HUES6 (cell line): ENCODE measurements at regions not wholly inside any gene's neighbourhood (a gene's known extent, or its start where the extent isn't known, plus 50 kb on each side); places are given as distances from the start of the nearest gene placed in this dataset.
"Not testable (repeated sequence)": the region's sequence is repeated elsewhere in the genome, so short reads cannot be mapped to it uniquely, and the experiment has no call there.

Source experiments
- H3K27ac ChIP-seq: 2 replicates; pipeline ENCODE4 v1.7.0; 2013; ENCODE audit warnings: low read depth, mild to moderate bottlenecking, low read length, inconsistent platforms
- H3K27me3 ChIP-seq: 2 replicates; pipeline ENCODE4 v1.6.1; 2013; ENCODE audit warnings: low read length; ENCODE audit not compliant: control insufficient read depth, insufficient read depth
- H3K36me3 ChIP-seq: 2 replicates; pipeline ENCODE4 v1.6.1; 2013; ENCODE audit warnings: low read length; ENCODE audit not compliant: control insufficient read depth, insufficient read depth
- H3K4me1 ChIP-seq: 2 replicates; pipeline ENCODE4 v1.6.1; 2013; ENCODE audit warnings: low read length; ENCODE audit not compliant: control insufficient read depth, insufficient read depth
- H3K4me3 ChIP-seq: 2 replicates; pipeline ENCODE4 v1.5.1; 2013; ENCODE audit warnings: low read depth, low read length
- H3K9ac ChIP-seq: one replicate; pipeline ENCODE4 v1.6.1; 2013; ENCODE audit warnings: mild to moderate bottlenecking, low read length
- H3K9me3 ChIP-seq: 2 replicates; pipeline ENCODE4 v1.6.1; 2013; ENCODE audit warnings: low read depth, low read length; ENCODE audit not compliant: control insufficient read depth, insufficient read depth

- not testable (repeated sequence) for H3K9ac ChIP-seq, H3K9me3 ChIP-seq, H3K4me3 ChIP-seq
Observed at GRCh38 chr5:158446761-158447160, 587.8 kb upstream of the CLINT1 start.

GRCh38 chr5:158439204-158439603 lies 580.3 kb upstream of the CLINT1 start:
- H3K4me3 ChIP-seq, H3K4me1 ChIP-seq, H3K27me3 ChIP-seq, H3K9ac ChIP-seq, H3K9me3 ChIP-seq, H3K36me3 ChIP-seq, H3K27ac ChIP-seq: not testable (repeated sequence)

More at GRCh38 chr5:158446761-158447160, 587.8 kb upstream of the CLINT1 start:
- not testable (repeated sequence) for H3K27me3 ChIP-seq, H3K4me1 ChIP-seq, H3K27ac ChIP-seq, H3K36me3 ChIP-seq

GRCh38 chr5:158436271-158437065 lies 577.5 kb upstream of the CLINT1 start:
- H3K27ac ChIP-seq, result no peak overlapping the region
- H3K27me3 ChIP-seq, result no peaks in the 10 kb centered on the region
- no peaks in the 10 kb centered on the region for H3K9me3 ChIP-seq
- no peak overlapping the region for H3K4me3 ChIP-seq
- no peaks in the 10 kb centered on the region for H3K4me1 ChIP-seq
- no peak overlapping the region for H3K9ac ChIP-seq
- H3K36me3 ChIP-seq, result no peaks in the 10 kb centered on the region

GRCh38 chr5:158435161-158435616 lies 576.2 kb upstream of the CLINT1 start:
- no peaks in the 10 kb centered on the region for H3K27me3 ChIP-seq
- H3K36me3 ChIP-seq, result no peaks in the 10 kb centered on the region
- no peak overlapping the region for H3K27ac ChIP-seq
- H3K4me1 ChIP-seq, result no peaks in the 10 kb centered on the region
- no peak overlapping the region for H3K4me3 ChIP-seq
- no peaks in the 10 kb centered on the region for H3K9me3 ChIP-seq
- no peak overlapping the region for H3K9ac ChIP-seq

- H3K4me3 ChIP-seq, result no peak overlapping the region
- no peaks in the 10 kb centered on the region for H3K36me3 ChIP-seq
- no peaks in the 10 kb centered on the region for H3K4me1 ChIP-seq
- H3K9ac ChIP-seq, result no peak overlapping the region
- no peak overlapping the region for H3K27ac ChIP-seq
- H3K27me3 ChIP-seq, result no peaks in the 10 kb centered on the region
- H3K9me3 ChIP-seq, result 0 out of 2 replicates have a peak, but pooled peaks cover 2% of the 10 kb centered on the region
Observed at GRCh38 chr5:158434749-158435148, 575.8 kb upstream of the CLINT1 start.

- Histone ChIP-seq H3K4me1 (no peaks in the 10 kb centered on the region), H3K27me3 (no peaks in the 10 kb centered on the region), H3K36me3 (no peaks in the 10 kb centered on the region), H3K27ac (no peak overlapping the region), H3K4me3 (no peak overlapping the region), H3K9me3 (0 out of 2 replicates have a peak, but pooled peaks cover 2% of the 10 kb centered on the region), H3K9ac (no peak overlapping the region)
Observed at GRCh38 chr5:158433634-158434033, 574.7 kb upstream of the CLINT1 start.

GRCh38 chr5:158431369-158432029 lies 572.6 kb upstream of the CLINT1 start:
- Histone ChIP-seq H3K9ac (no peak overlapping the region), H3K27ac (no peak overlapping the region)

GRCh38 chr5:158430798-158431167 lies 571.8 kb upstream of the CLINT1 start:
- H3K4me3 ChIP-seq, result no peak overlapping the region
- no peaks in the 10 kb centered on the region for H3K4me1 ChIP-seq
- no peaks in the 10 kb centered on the region for H3K36me3 ChIP-seq
- 0 out of 2 replicates have a peak, but pooled peaks cover 2% of the 10 kb centered on the region for H3K9me3 ChIP-seq
- no peaks in the 10 kb centered on the region for H3K27me3 ChIP-seq
- H3K27ac ChIP-seq, result no peak overlapping the region
- H3K9ac ChIP-seq, result no peak overlapping the region

More at GRCh38 chr5:158431369-158432029, 572.6 kb upstream of the CLINT1 start:
- Histone ChIP-seq H3K36me3 (no peaks in the 10 kb centered on the region), H3K4me1 (no peaks in the 10 kb centered on the region), H3K27me3 (no peaks in the 10 kb centered on the region), H3K9me3 (0 out of 2 replicates have a peak, but pooled peaks cover 2% of the 10 kb centered on the region), H3K4me3 (no peak overlapping the region)

GRCh38 chr5:158430166-158430797 lies 571.3 kb upstream of the CLINT1 start:
- H3K27me3 ChIP-seq, result no peaks in the 10 kb centered on the region
- no peak overlapping the region for H3K9ac ChIP-seq
- H3K36me3 ChIP-seq, result no peaks in the 10 kb centered on the region
- H3K27ac ChIP-seq, result no peak overlapping the region
- no peaks in the 10 kb centered on the region for H3K4me1 ChIP-seq
- H3K9me3 ChIP-seq, result 0 out of 2 replicates have a peak, but pooled peaks cover 2% of the 10 kb centered on the region
- H3K4me3 ChIP-seq, result no peak overlapping the region

GRCh38 chr5:158429564-158429963 lies 570.6 kb upstream of the CLINT1 start:
- Histone ChIP-seq H3K27ac (no peak overlapping the region), H3K4me3 (no peak overlapping the region), H3K27me3 (no peaks in the 10 kb centered on the region), H3K36me3 (no peaks in the 10 kb centered on the region), H3K4me1 (no peaks in the 10 kb centered on the region), H3K9ac (no peak overlapping the region), H3K9me3 (0 out of 2 replicates have a peak, but pooled peaks cover 2% of the 10 kb centered on the region)
